CD1c-positive myeloid dendritic cell (primary cell): ENCODE measurements at regions not wholly inside any gene's neighbourhood (a gene's known extent, or its start where the extent isn't known, plus 50 kb on each side); places are given as distances from the start of the nearest gene placed in this dataset.
"Not testable (repeated sequence)": the region's sequence is repeated elsewhere in the genome, so short reads cannot be mapped to it uniquely, and the experiment has no call there.

Source experiments
- DNase-seq: peaks from one replicate; pipeline ENCODE4 v3.0.0-alpha.2; 2016; ENCODE audit errors: extremely low spot score

- no peak for DNase-seq
Measured at GRCh38 chr1:105373681-105374080, 1624.0 kb downstream of the AMY1C start.

GRCh38 chr1:105386489-105386888 is 1636.8 kb downstream of the AMY1C start:
- no peak for DNase-seq

DNA sequence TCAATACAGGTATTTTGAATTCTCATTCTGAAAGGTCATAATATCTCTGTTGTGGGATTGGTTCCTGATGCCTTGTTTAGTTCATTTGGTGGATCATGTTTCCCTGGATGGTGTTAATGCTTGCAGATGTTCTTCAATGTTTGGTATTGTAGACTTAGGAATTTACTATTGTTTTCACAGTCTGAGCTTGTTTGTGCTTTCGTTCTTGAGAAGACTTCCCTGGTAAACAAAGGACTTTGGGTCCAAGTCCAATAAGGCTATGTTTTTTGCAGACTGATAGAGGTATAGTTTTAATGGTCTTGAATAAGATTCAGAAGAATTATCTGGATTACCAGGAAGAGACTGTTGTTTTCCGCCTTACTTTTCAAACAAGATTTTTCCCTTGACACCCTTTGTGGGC is 1646.3 kb downstream of the AMY1C start:
- DNase-seq, result no peak

GRCh38 chr1:105398909-105399308 is 1649.2 kb downstream of the AMY1C start:
- DNase-seq, result no peak

GRCh38 chr1:105399716-105400115 is 1650.0 kb downstream of the AMY1C start:
- no peak for DNase-seq

DNA sequence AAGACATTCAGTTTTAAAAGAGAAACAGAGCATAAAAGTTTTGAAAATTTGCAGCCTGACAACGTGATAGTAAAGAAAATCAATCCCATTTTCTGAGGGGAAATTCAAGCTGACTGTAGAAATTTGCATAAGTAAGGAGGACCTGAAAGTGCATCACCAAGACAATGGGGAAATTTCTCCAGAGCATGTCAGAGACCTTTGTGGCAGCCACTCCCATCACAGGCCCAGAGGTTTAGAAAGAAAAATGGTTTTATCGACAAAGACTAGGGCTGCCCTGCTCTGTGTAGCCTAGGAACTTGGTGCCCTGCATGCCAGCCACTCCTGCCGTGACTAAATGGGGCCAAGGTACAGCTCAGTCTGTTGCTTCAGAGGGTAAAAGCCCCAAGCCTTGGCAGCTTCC is 1640.2 kb upstream of the PRMT6 start:
- no peak for DNase-seq

DNA sequence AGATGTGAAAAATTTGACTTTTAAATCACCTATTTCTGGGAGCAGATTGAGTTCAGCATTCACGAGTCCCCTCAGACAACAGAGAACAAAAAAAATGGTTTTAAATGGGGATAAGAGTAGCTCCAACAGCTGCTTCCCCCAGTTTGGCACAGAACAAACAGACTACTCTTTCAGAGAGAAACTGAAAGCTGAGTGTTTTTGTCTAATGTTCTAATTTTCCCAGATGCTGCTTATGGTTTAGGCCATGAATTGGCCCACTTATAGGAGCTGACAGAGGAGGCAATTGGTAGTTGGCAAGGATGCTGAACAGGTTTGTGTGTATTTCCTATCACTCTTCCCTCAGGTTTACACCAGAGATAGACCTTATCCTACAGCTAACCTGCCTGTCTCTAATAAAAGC is 1637.4 kb upstream of the PRMT6 start:
- DNase-seq, result no peak

- no peak for DNase-seq
Measured at GRCh38 chr1:105427543-105427942, 1628.9 kb upstream of the PRMT6 start.

DNA sequence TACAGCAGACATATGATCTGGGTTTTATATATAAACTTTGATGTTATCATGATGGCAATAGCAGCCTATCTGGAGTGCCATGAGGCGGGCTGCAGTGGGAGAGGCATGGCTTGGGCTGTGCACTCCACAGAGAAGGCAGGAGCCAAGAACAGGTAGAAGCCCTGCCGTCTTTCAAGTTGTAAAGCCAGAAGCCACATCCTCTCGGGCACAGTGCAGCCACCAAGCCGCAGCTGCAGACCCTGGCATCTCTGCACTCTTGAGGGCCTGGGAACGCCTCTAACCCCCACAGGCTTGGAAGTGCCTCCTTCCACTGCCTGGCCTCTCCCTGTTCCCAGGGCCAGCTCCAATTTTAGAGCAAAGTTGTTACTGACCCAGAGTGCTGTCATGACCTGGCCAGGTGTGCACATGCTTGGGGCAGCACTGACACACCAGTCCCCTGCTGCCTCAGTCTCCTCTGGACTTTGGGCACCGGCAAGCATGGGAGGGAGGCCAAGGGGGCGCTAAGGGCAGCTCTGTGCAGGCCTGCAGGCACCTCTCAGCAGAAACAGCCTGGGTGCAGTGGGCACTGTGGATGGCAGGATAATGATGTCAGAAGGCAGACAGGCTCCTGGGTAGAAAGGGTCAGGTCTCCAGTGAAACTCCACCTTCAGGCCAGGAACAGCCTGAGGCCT is 1619.8 kb upstream of the PRMT6 start:
- DNase-seq, result no peak

DNA sequence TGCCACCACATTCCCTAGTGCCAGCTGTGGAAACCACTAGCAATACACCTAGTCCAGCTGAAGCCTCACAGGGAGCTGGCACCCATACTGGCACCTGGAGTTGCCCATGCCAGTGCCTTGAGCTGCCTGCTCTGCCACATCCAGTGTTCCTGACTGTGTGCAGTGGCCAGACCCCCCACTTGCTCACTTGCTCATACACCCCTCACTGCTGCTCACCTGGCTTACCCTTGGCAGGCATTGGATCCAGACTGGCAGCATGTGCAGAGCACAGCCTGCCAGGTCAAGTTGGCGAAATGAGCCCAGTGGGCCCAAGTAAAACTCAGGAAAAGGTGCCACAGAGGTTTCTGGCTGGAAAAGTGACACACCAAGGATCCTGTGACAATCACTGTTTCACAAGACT is 1618.6 kb upstream of the PRMT6 start:
- DNase-seq, result no peak

DNA sequence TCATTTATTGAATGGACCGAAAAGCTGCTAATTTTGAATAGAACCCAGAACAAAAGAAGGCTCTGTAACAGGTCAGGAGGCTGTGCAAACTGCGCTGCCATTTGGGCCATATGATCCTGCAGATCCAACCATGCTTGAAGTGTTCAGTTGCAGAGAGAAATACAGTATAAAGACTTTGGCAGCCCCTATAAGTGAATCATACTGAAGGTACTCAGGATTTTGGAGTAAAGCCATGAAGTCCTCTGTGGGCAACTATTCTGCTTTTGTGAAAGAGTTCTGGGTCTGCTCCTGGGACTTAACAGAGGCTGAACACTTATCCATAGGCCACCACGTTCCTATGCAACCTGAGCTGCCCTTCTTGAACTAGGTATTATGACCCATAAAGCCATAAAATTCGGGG is 1613.6 kb upstream of the PRMT6 start:
- DNase-seq, result no peak

GRCh38 chr1:105459759-105460158 is 1596.7 kb upstream of the PRMT6 start:
- no peak for DNase-seq

DNA sequence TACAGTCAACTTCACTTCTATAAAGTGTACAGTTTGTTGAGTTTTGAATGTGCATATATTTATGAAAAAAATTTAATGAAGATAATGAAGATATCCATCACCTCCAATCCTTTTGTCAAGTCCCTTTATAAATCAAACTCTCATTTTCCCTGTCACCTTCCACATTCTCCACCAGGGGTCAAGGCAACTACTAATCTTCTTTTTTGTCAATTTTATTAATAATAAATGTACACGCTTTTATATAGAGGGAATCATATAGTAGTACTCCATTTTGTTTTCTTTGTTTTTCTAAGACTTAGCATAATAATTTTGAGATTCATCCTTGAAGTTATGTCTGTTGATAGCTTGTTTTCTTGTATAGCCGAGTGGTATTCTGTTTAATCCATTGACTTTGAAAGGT is 1594.2 kb upstream of the PRMT6 start:
- no peak for DNase-seq

DNA sequence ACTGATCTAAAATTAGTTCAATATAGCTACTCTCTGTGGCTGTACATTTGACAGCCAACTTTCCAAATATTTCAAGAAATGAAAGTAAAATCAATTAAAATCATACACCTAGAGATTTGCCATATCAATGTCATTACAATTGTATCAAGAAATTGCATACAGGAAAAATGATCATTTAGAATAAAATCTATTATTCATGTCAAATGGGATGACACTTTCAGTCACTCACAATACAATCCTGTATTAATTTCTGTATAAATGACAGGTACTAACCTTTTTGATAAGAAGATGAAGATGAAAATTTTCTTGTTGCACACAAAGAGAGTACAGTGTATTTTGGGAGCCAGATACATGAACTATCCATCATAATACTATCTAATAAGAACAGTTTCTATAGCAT is 1588.9 kb upstream of the PRMT6 start:
- DNase-seq, result no peak

DNA sequence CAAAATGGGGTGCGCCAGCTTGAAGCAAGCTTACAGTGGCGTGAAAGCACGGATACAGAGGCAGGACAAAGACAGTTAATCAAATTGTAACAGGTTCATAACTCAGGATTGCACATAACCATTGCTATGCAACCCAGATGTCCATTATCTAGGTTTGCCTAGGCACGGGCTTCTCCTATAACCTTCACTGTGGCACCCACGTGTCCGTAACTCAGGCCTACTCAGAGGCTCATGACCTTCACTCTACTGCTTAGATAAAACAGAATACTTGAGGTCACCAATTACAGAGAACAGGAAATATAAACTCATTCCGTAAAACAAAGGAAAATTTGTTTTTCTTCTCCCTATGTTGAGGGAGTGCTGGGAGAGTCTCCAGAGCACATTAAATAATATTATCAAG is 1585.9 kb upstream of the PRMT6 start:
- not testable (repeated sequence) for DNase-seq

- no peak for DNase-seq
Measured at GRCh38 chr1:105483436-105483835, 1573.0 kb upstream of the PRMT6 start.

- DNase-seq, result no peak
Measured at GRCh38 chr1:105485207-105485606, 1571.3 kb upstream of the PRMT6 start.

GRCh38 chr1:105492921-105493320 is 1563.6 kb upstream of the PRMT6 start:
- DNase-seq, result no peak

GRCh38 chr1:105516068-105516467 is 1540.4 kb upstream of the PRMT6 start:
- no peak for DNase-seq

GRCh38 chr1:105533996-105534395 is 1522.5 kb upstream of the PRMT6 start:
- no peak for DNase-seq

DNA sequence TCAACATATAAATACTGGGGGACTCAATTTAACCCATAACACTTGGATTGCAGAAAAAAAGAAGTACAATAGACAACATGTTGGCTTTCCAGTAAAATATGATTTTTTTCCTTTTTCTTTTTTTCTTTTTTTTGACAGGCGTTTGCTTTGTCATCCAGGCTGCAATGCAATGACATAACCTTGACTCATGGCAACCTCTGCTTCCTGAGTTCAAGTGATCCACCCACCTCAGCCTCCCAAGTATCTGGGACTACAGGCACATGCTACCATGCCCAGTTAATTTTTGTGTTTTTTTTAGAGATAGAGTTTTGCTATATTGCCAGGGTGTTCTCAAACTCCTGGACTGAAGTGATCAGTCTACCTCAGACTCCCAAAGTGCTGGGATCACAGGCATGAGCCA is 1512.0 kb upstream of the PRMT6 start:
- no peak for DNase-seq

DNA sequence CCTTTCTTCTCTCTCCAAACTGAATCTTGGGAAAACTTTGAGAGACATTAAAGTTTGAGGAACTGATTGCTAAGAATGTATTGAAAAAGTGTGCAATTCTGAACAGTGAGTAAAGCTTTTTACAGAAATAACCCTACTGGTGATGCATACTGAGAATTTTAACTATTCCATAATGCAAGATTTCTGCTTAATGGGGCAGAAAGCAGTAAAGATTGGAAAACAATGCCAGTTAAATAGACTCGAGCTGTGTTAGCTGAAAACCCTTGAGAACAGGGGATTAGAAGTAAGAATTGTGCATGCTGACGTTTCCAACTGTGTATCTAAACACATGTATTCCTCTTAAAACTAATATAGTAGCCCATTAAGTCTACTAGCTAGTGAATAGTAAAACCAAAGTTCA is 1500.2 kb upstream of the PRMT6 start:
- no peak for DNase-seq

GRCh38 chr1:105558023-105558422 is 1498.5 kb upstream of the PRMT6 start:
- no peak for DNase-seq

- no peak for DNase-seq
Measured at GRCh38 chr1:105565006-105565405, 1491.5 kb upstream of the PRMT6 start.
